Mesothelial cell of epicardium (in vitro differentiated cells): ENCODE measurements at regions not wholly inside any gene's neighbourhood (a gene's known extent, or its start where the extent isn't known, plus 50 kb on each side); places are given as distances from the start of the nearest gene placed in this dataset.

Source experiments
- DNase-seq, 2 experiments: peaks; one replicate each; pipeline ENCODE4 v3.0.0; 2021; ENCODE audit warnings: low spot score in 2 of 2; ENCODE audit not compliant: unreplicated experiment in 2 of 2
- H3K27ac Mint-ChIP-seq: 2 replicates; pipeline ENCODE4 v1.8.0; 2021; ENCODE audit warnings: mixed read lengths
- H3K27me3 Mint-ChIP-seq: 2 replicates; pipeline ENCODE4 v1.8.0; 2021; ENCODE audit warnings: low read depth, mixed read lengths
- H3K36me3 Mint-ChIP-seq: 2 replicates; pipeline ENCODE4 v1.8.0; 2021; ENCODE audit warnings: mixed read lengths
- H3K4me1 Mint-ChIP-seq: 2 replicates; pipeline ENCODE4 v1.8.0; 2021; ENCODE audit warnings: mixed read lengths
- H3K4me3 Mint-ChIP-seq: 2 replicates; pipeline ENCODE4 v1.8.0; 2021; ENCODE audit warnings: mild to moderate bottlenecking, moderate library complexity, mixed read lengths
- H3K9me3 Mint-ChIP-seq: 2 replicates; pipeline ENCODE4 v1.8.0; 2021; ENCODE audit warnings: mixed read lengths
- TF ChIP-seq, protein P1 (sequence below): fragments of 200-600 bp; sonication (generic); IDR thresholded peaks from one replicate; pipeline ENCODE4 v1.5.0; 2021; ENCODE audit warnings: antibody characterized with exemption; ENCODE audit not compliant: unreplicated experiment

DNA sequence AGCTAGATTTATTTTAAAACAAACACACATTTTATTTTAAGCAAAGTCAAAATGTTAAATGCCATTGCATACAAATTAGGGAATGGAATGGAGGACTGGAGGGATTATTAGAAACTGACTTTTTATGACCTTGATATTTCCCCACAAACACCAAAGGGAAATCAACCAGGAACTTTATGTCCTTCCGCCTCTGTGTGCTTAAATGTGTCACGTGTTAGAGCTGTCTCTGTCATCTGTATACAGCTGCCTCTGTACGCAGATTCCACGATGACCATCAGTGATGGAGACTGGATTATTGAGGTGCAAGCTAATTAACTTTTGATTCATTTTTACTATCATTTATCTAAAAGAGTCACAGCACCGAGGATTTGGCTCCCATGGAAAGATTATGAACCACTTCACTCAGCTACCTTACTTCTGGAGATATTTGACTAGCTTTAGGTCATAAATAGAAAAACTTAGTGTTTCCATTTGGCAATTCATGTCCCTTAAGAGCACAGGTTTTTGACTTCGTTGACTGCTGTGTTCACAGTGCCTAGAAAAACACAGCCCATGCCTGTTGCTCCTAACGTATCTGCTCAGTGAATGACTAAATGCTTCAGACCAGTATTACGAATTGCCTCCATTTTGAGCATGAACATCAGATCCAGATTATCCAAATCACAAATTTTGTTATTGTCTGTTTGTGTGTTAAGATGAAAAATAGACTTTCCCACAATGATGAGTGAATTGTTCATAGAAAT is 1048.1 kb downstream of the MCTP2 start:
- TF ChIP-seq, protein P1, sequence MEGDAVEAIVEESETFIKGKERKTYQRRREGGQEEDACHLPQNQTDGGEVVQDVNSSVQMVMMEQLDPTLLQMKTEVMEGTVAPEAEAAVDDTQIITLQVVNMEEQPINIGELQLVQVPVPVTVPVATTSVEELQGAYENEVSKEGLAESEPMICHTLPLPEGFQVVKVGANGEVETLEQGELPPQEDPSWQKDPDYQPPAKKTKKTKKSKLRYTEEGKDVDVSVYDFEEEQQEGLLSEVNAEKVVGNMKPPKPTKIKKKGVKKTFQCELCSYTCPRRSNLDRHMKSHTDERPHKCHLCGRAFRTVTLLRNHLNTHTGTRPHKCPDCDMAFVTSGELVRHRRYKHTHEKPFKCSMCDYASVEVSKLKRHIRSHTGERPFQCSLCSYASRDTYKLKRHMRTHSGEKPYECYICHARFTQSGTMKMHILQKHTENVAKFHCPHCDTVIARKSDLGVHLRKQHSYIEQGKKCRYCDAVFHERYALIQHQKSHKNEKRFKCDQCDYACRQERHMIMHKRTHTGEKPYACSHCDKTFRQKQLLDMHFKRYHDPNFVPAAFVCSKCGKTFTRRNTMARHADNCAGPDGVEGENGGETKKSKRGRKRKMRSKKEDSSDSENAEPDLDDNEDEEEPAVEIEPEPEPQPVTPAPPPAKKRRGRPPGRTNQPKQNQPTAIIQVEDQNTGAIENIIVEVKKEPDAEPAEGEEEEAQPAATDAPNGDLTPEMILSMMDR = no peak
- no peak for DNase-seq
- Mint-ChIP-seq H3K4me3 (no peak overlapping the region), H3K27me3 (no peaks in the 10 kb centered on the region), H3K36me3 (no peaks in the 10 kb centered on the region), H3K4me1 (peaks cover 27% of the 10 kb centered on the region), H3K27ac (no peak overlapping the region), H3K9me3 (peaks cover 3% of the 10 kb centered on the region)

DNA sequence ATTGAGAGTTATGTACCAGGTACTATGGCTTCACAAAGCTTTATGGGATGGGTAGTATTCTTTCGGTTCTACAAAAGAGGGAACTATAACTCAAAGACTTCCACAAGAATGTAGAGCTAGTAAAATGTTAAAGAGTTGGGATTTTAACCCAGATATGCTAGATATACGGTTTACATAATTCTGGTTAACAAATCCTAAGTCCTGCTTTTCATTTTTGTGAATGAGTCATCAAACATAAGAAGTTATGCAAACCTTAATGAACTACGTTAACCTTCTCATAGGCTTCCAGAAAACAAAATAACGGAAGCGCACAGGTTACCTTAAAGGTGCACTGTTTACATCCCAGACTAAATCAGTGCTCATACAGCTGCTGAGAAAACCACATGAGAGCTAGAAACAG is 1049.3 kb downstream of the MCTP2 start:
- H3K27me3 Mint-ChIP-seq = no peaks in the 10 kb centered on the region
- no peaks in the 10 kb centered on the region for H3K9me3 Mint-ChIP-seq
- H3K27ac Mint-ChIP-seq = no peak overlapping the region
- H3K4me1 Mint-ChIP-seq = peaks cover 39% of the 10 kb centered on the region
- TF ChIP-seq, protein P1 = no peak
- no peak overlapping the region for H3K4me3 Mint-ChIP-seq
- H3K36me3 Mint-ChIP-seq = no peaks in the 10 kb centered on the region
- DNase-seq = no peak

DNA sequence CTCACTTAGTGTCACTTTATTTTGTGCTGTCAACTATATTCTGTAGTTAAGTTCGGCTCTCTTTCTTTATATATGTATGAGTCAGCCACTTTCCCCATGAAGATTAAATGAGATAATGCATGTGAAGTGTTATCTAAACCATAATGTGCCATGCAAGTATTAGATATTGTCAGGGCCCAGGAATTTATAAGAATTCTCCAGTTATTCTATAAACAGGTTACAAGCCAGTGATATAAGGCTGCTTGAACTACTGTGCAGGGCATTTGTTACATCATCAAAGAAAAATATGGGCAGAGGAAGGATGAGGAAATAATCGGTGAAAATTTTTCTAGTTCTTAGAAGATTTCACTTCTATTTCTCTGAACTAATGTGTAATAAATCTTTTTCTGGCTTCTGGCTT is 1049.0 kb upstream of the NR2F2 start:
- Mint-ChIP-seq H3K9me3 (no peaks in the 10 kb centered on the region), H3K36me3 (no peaks in the 10 kb centered on the region), H3K27ac (no peak overlapping the region), H3K27me3 (no peaks in the 10 kb centered on the region), H3K4me1 (peaks cover 46% of the 10 kb centered on the region), H3K4me3 (no peak overlapping the region)
- DNase-seq = no peak
- TF ChIP-seq, protein P1 = no peak

DNA sequence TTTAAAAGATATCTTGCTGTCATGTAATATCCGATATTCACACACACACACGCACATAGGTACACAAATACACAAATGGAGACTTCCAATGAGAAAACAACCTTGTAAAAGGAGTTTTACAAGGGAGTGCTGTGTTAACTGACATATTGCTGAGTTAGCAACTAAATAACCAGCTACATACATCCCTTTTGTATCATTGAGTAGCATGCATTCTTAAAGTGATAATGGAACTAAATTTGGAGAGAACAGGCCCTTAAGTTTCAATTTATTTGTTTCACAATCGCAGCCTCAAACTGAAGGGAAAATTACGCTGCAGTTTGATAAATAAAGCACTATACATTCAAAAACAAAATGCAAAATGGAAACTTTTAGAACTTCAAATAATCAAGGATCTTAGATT is 1046.0 kb upstream of the NR2F2 start:
- H3K4me1 Mint-ChIP-seq = peaks cover 53% of the 10 kb centered on the region
- no peaks in the 10 kb centered on the region for H3K27me3 Mint-ChIP-seq
- no peak overlapping the region for H3K27ac Mint-ChIP-seq
- DNase-seq = no peak
- H3K9me3 Mint-ChIP-seq = no peaks in the 10 kb centered on the region
- TF ChIP-seq, protein P1 = no peak
- no peaks in the 10 kb centered on the region for H3K36me3 Mint-ChIP-seq
- no peak overlapping the region for H3K4me3 Mint-ChIP-seq

DNA sequence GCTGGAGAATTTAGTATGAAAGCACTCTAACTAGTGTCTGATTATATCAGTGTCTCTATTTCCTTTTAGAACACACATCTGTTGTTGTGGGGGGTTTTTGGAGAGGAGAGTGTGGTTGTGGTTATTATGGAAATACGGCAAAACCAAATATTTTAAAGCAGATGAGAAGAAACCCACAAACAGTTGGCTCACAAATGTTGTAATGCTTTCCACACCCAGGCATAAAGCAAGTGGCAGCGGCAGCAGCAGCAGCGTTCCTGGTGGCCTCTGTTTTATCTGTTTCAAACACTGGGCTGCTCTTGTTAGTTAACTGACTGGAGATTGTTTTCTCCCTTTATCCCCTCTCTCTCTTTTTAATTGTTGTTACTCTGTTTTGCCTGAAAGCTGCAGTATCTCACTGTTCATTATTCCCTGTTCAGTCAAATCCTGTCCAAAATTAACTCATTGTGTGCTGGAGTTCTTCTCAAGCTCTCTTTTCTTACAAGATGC is 1045.5 kb upstream of the NR2F2 start:
- no peaks in the 10 kb centered on the region for H3K36me3 Mint-ChIP-seq
- no peaks in the 10 kb centered on the region for H3K27me3 Mint-ChIP-seq
- peaks cover 57% of the 10 kb centered on the region for H3K4me1 Mint-ChIP-seq
- H3K9me3 Mint-ChIP-seq = no peaks in the 10 kb centered on the region
- no peak overlapping the region for H3K4me3 Mint-ChIP-seq
- TF ChIP-seq, protein P1 = no peak
- peak overlapping the region; percentile 2 for H3K27ac Mint-ChIP-seq
- DNase-seq = no peak
